Stomach (tissue), 4 donors: ENCODE measurements at regions not wholly inside any gene's neighbourhood (a gene's known extent, or its start where the extent isn't known, plus 50 kb on each side); places are given as distances from the start of the nearest gene placed in this dataset.

Source experiments
- EP300 ChIP-seq: sonication (generic); formaldehyde crosslinking; IDR thresholded peaks from one replicate; pipeline ENCODE4 v1.6.1; 2017; ENCODE audit warnings: antibody characterized with exemption
- TF ChIP-seq, protein P1 (sequence below), 7 experiments: fragments of 450-650 bp in 4 of 7; fragments of 200-600 bp in 3 of 7; sonication (generic) in 3 of 7; IDR thresholded peaks; one replicate each; pipeline ENCODE4 v1.5.1; 2016 to 2019; ENCODE audit warnings: antibody characterized with exemption in 7 of 7, control low read depth in 2 of 7, mild to moderate bottlenecking in 1 of 7

DNA sequence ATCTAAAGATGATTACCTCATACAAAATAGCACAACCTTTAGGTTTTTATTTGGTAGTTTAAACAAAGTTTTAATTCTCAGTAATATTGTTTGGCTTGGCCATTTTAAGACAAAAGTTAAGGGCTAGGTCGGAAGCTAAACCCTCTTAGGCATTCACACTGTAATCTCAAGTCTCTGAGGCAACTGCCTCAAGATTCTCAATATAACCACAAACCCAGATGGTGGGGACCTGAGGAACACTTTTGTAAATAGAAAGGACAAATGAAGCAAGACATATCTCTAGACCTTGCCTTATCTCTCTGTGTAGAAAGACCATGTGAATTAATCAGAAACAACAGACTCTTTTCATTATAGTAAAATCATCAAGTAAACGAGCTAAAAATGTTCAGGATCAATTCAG, 500.2 kb upstream of the CDH6 start:
- TF ChIP-seq EP300, result no peak
- TF ChIP-seq, protein P1, sequence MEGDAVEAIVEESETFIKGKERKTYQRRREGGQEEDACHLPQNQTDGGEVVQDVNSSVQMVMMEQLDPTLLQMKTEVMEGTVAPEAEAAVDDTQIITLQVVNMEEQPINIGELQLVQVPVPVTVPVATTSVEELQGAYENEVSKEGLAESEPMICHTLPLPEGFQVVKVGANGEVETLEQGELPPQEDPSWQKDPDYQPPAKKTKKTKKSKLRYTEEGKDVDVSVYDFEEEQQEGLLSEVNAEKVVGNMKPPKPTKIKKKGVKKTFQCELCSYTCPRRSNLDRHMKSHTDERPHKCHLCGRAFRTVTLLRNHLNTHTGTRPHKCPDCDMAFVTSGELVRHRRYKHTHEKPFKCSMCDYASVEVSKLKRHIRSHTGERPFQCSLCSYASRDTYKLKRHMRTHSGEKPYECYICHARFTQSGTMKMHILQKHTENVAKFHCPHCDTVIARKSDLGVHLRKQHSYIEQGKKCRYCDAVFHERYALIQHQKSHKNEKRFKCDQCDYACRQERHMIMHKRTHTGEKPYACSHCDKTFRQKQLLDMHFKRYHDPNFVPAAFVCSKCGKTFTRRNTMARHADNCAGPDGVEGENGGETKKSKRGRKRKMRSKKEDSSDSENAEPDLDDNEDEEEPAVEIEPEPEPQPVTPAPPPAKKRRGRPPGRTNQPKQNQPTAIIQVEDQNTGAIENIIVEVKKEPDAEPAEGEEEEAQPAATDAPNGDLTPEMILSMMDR (IDR thresholded peaks at IDR 0.05), result no peak
